H9 (cell line): ENCODE measurements at regions not wholly inside any gene's neighbourhood (a gene's known extent, or its start where the extent isn't known, plus 50 kb on each side); places are given as distances from the start of the nearest gene placed in this dataset.

ENCODE experiments used
- DNase-seq: peaks from one replicate; pipeline ENCODE4 v3.0.0-alpha.2; 2017
- H2AFZ ChIP-seq: one replicate; pipeline ENCODE4 v1.6.1; 2013; ENCODE audit warnings: mild to moderate bottlenecking, low read length, control low read depth, moderate library complexity
- H2AK5ac ChIP-seq: 2 replicates; pipeline ENCODE4 v1.6.1; 2013; ENCODE audit warnings: low read length, control low read depth, mixed read lengths; ENCODE audit not compliant: insufficient read length
- H2BK120ac ChIP-seq: one replicate; pipeline ENCODE4 v1.6.1; 2013; ENCODE audit warnings: low read depth, mild to moderate bottlenecking, low read length, control low read depth, inconsistent platforms; ENCODE audit not compliant: poor library complexity, severe bottlenecking
- H2BK12ac ChIP-seq: 2 replicates; pipeline ENCODE4 v1.6.1; 2013; ENCODE audit warnings: low read length, control low read depth, mixed read lengths, low read depth; ENCODE audit not compliant: insufficient read length
- H2BK15ac ChIP-seq: 2 replicates; pipeline ENCODE4 v1.6.1; 2013; ENCODE audit warnings: low read depth, low read length, control low read depth
- H2BK20ac ChIP-seq: one replicate; pipeline ENCODE4 v1.6.1; 2013; ENCODE audit warnings: low read depth, mild to moderate bottlenecking, low read length, control low read depth, inconsistent platforms; ENCODE audit not compliant: poor library complexity, severe bottlenecking
- H2BK5ac ChIP-seq: 2 replicates; pipeline ENCODE4 v1.6.1; 2013; ENCODE audit warnings: low read length, control low read depth, mixed read lengths; ENCODE audit not compliant: insufficient read length
- H3K14ac ChIP-seq: 2 replicates; pipeline ENCODE4 v1.6.1; 2013; ENCODE audit warnings: low read length, control low read depth; ENCODE audit not compliant: insufficient read depth
- H3K18ac ChIP-seq: 2 replicates; pipeline ENCODE4 v1.6.1; 2013; ENCODE audit warnings: low read depth, mild to moderate bottlenecking, mixed read lengths, low read length, control low read depth; ENCODE audit not compliant: insufficient read length
- H3K23ac ChIP-seq: 2 replicates; pipeline ENCODE4 v1.6.1; 2013; ENCODE audit warnings: low read length, control low read depth, mixed read lengths, low read depth; ENCODE audit not compliant: insufficient read length
- H3K23me2 ChIP-seq: 2 replicates; pipeline ENCODE4 v1.6.1; 2013; ENCODE audit warnings: low read depth, mild to moderate bottlenecking, mixed read lengths, low read length, control low read depth; ENCODE audit not compliant: insufficient read length, poor library complexity, severe bottlenecking
- H3K27ac ChIP-seq: 2 replicates; pipeline ENCODE4 v1.5.1; 2013; ENCODE audit warnings: low read length, control low read depth, mixed read lengths, low read depth; ENCODE audit not compliant: insufficient read length
- H3K27me3 ChIP-seq: 2 replicates; pipeline ENCODE4 v1.6.1; 2013; ENCODE audit warnings: low read length, control low read depth, inconsistent platforms; ENCODE audit not compliant: insufficient read depth
- H3K4ac ChIP-seq: 2 replicates; pipeline ENCODE4 v1.6.1; 2013; ENCODE audit warnings: low read depth, mild to moderate bottlenecking, control low read depth, inconsistent platforms, low read length, moderate library complexity
- H3K4me1 ChIP-seq: 2 replicates; pipeline ENCODE4 v1.6.1; 2013; ENCODE audit warnings: low read length, control low read depth, inconsistent platforms; ENCODE audit not compliant: insufficient read depth
- H3K4me2 ChIP-seq: 2 replicates; pipeline ENCODE4 v1.6.1; 2013; ENCODE audit warnings: low read length, control low read depth, mixed read lengths; ENCODE audit not compliant: insufficient read length, insufficient read depth
- H3K56ac ChIP-seq: 2 replicates; pipeline ENCODE4 v1.6.1; 2013; ENCODE audit warnings: low read depth, mild to moderate bottlenecking, mixed read lengths, low read length, control low read depth; ENCODE audit not compliant: insufficient read length
- H3K79me1 ChIP-seq: 2 replicates; pipeline ENCODE4 v1.6.1; 2013; ENCODE audit warnings: low read depth, mild to moderate bottlenecking, moderate library complexity, low read length, control low read depth, inconsistent platforms; ENCODE audit not compliant: insufficient read depth, poor library complexity, severe bottlenecking
- H3K79me2 ChIP-seq: 2 replicates; pipeline ENCODE4 v1.6.1; 2013; ENCODE audit warnings: low read length, control low read depth, inconsistent platforms; ENCODE audit not compliant: insufficient read depth
- H3K9ac ChIP-seq: 2 replicates; pipeline ENCODE4 v1.6.1; 2013; ENCODE audit warnings: low read length, control low read depth, mixed read lengths; ENCODE audit not compliant: insufficient read length; ENCODE audit errors: extremely low read depth
- H3K9me3 ChIP-seq: one replicate; pipeline ENCODE4 v1.6.1; 2013; ENCODE audit warnings: low read depth, low read length, inconsistent platforms; ENCODE audit not compliant: control insufficient read depth
- H3T11ph ChIP-seq: one replicate; pipeline ENCODE4 v1.6.1; 2013; ENCODE audit warnings: mild to moderate bottlenecking, low read length, control low read depth, inconsistent platforms
- H4K20me1 ChIP-seq: one replicate; pipeline ENCODE4 v1.6.1; 2013; ENCODE audit not compliant: control insufficient read depth, insufficient read length, insufficient read depth
- H4K5ac ChIP-seq: 2 replicates; pipeline ENCODE4 v1.6.1; 2013; ENCODE audit warnings: low read depth, mild to moderate bottlenecking, mixed read lengths, low read length, control low read depth; ENCODE audit not compliant: insufficient read length
- H4K8ac ChIP-seq: replicated peaks from 2 replicates; pipeline ENCODE4 v1.6.1; 2013; ENCODE audit warnings: low read length, control low read depth, mixed read lengths, low read depth; ENCODE audit not compliant: insufficient read length
- H4K91ac ChIP-seq: 2 replicates; pipeline ENCODE4 v1.6.1; 2013; ENCODE audit warnings: low read depth, mild to moderate bottlenecking, moderate library complexity, mixed read lengths, low read length, control low read depth; ENCODE audit not compliant: insufficient read length
- H3K27ac Mint-ChIP-seq, 3 experiments: 2 replicates in 2 of 3; 3 replicates in 1 of 3; pipeline ENCODE4 v1.8.0; 2020 to 2021; ENCODE audit warnings: mixed read lengths in 3 of 3, mild to moderate bottlenecking in 1 of 3, moderate library complexity in 1 of 3
- H3K27me3 Mint-ChIP-seq: 2 replicates; pipeline ENCODE4 v1.8.0; 2021; ENCODE audit warnings: low read depth, mild to moderate bottlenecking, moderate library complexity, mixed read lengths
- H3K36me3 Mint-ChIP-seq, 3 experiments: 2 replicates in 2 of 3; 3 replicates in 1 of 3; pipeline ENCODE4 v1.8.0; 2020 to 2021; ENCODE audit warnings: low read depth in 3 of 3, mixed read lengths in 3 of 3; ENCODE audit not compliant: insufficient read depth in 1 of 3
- H3K4me1 Mint-ChIP-seq, 2 experiments: 2 replicates each; pipeline ENCODE4 v1.8.0; 2020; ENCODE audit warnings: mixed read lengths in 2 of 2
- H3K4me3 Mint-ChIP-seq, 2 experiments: 2 replicates in 1 of 2; 3 replicates in 1 of 2; pipeline ENCODE4 v1.8.0; 2020 to 2021; ENCODE audit warnings: mild to moderate bottlenecking in 2 of 2, mixed read lengths in 2 of 2, moderate library complexity in 1 of 2
- H3K9me3 Mint-ChIP-seq, 2 experiments: 2 replicates in 1 of 2; 3 replicates in 1 of 2; pipeline ENCODE4 v1.8.0; 2020; ENCODE audit warnings: mild to moderate bottlenecking in 2 of 2, mixed read lengths in 2 of 2, moderate library complexity in 1 of 2
- WGBS: extraction: QIAGEN DNeasy Blood & Tissue Kit; methylation state at CpG from one replicate; pipeline ENCODE4 v1.1.7; 2013; ENCODE audit warnings: missing lambda C conversion rate, low lambda C conversion rate, mixed read lengths; ENCODE audit not compliant: insufficient read length; ENCODE audit errors: extremely low coverage; 5-methylcytosine and 5-hydroxymethylcytosine counted together
- TF ChIP-seq, protein P1 (sequence below): fragments of 200-600 bp; sonication (generic); conservative IDR thresholded peaks from 3 replicates; pipeline ENCODE4 v1.8.0; 2021; ENCODE audit warnings: antibody characterized with exemption, mild to moderate bottlenecking

DNA sequence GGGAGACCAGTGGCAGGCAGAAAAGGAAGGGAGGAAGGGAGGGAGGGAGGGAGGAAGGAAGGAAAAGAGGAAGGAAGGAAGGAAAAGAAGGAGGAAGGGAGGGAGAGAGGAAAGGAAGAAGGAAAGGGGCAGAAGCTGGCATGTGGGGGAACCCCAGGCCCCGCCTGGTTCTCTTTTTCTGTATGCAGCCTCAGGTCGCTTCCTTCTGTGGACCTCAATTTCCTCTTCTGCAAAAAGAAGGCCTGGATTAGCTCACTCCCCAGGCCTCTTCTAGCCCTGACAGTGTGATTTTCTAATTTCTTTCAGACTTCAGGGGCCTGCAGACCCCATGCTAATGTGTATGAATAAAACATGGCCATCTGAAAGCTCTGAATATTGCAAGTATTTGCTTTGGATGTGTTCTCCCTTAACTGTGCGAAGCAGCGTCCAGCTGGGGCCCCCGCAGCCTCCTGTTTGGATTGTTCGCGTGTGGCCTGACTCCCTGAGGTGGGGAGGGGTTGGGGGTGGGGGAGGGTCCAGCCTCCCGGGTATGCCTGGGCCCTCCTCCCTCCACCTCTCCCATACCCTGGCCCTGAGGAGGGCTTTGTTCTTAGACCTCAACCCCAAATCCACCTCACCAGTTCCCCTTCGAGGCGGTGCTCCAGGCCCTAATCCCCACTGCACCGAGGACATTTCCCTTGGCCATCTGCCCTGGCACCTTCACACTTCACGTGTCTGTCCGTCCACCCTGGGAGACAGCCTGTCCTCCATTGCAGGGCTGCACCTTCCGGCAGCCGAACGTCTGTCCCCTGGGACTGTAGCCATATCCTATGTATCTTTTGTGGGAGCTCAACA, 199.9 kb upstream of the ATP6AP2 start:
- Histone ChIP-seq H2BK15ac (no peak overlapping the region), H3K79me2 (no peaks in the 10 kb centered on the region), H4K5ac (no peak overlapping the region), H2AFZ (no peak overlapping the region), H2AK5ac (no peak overlapping the region), H4K8ac (no peak overlapping the region), H3K56ac (no peak overlapping the region), H3K27me3 (no peaks in the 10 kb centered on the region), H3K23me2 (no peaks in the 10 kb centered on the region), H4K91ac (no peak overlapping the region), H3K23ac (no peak overlapping the region), H3K9me3 (no peaks in the 10 kb centered on the region), H3K9ac (no peak overlapping the region), H3K14ac (no peak overlapping the region; the same call in 1 of the 2 replicates), H3K79me1 (no peaks in the 10 kb centered on the region), H4K20me1 (no peaks in the 10 kb centered on the region), H3K27ac (no peak overlapping the region), H3K18ac (no peak overlapping the region), H2BK12ac (no peak overlapping the region), H2BK20ac (no peak overlapping the region), H2BK5ac (no peak overlapping the region), H3K4me2 (no peak overlapping the region), H2BK120ac (no peak overlapping the region), H3T11ph (no peak overlapping the region), H3K4ac (no peak overlapping the region), H3K4me1 (no peaks in the 10 kb centered on the region; the same call in 1 of the 2 replicates)
- Mint-ChIP-seq H3K9me3 (peaks cover 65 to 71% of the 10 kb centered on the region in 2 experiments), H3K27ac (no peak overlapping the region; a peak in 1 of 7 replicates), H3K36me3 (peaks cover 0 to 3% (median 3%) of the 10 kb centered on the region in 3 experiments; a peak in 4 of 7 replicates), H3K4me3 (no peak overlapping the region), H3K27me3 (peaks cover 4% of the 10 kb centered on the region; the same call in 1 of the 2 replicates), H3K4me1 (peaks cover 6 to 18% of the 10 kb centered on the region in 2 experiments)
- TF ChIP-seq, protein P1, sequence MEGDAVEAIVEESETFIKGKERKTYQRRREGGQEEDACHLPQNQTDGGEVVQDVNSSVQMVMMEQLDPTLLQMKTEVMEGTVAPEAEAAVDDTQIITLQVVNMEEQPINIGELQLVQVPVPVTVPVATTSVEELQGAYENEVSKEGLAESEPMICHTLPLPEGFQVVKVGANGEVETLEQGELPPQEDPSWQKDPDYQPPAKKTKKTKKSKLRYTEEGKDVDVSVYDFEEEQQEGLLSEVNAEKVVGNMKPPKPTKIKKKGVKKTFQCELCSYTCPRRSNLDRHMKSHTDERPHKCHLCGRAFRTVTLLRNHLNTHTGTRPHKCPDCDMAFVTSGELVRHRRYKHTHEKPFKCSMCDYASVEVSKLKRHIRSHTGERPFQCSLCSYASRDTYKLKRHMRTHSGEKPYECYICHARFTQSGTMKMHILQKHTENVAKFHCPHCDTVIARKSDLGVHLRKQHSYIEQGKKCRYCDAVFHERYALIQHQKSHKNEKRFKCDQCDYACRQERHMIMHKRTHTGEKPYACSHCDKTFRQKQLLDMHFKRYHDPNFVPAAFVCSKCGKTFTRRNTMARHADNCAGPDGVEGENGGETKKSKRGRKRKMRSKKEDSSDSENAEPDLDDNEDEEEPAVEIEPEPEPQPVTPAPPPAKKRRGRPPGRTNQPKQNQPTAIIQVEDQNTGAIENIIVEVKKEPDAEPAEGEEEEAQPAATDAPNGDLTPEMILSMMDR = no peak
- WGBS = no CpG with 5 or more reads among the region's 16 CpGs
- no peak for DNase-seq
